ENCODE measurements at regions not wholly inside any gene's neighbourhood (a gene's known extent, or its start where the extent isn't known, plus 50 kb on each side); places are given as distances from the start of the nearest gene placed in this dataset.
"Not testable (repeated sequence)": the region's sequence is repeated elsewhere in the genome, so short reads cannot be mapped to it uniquely, and the experiment has no call there.

DNA sequence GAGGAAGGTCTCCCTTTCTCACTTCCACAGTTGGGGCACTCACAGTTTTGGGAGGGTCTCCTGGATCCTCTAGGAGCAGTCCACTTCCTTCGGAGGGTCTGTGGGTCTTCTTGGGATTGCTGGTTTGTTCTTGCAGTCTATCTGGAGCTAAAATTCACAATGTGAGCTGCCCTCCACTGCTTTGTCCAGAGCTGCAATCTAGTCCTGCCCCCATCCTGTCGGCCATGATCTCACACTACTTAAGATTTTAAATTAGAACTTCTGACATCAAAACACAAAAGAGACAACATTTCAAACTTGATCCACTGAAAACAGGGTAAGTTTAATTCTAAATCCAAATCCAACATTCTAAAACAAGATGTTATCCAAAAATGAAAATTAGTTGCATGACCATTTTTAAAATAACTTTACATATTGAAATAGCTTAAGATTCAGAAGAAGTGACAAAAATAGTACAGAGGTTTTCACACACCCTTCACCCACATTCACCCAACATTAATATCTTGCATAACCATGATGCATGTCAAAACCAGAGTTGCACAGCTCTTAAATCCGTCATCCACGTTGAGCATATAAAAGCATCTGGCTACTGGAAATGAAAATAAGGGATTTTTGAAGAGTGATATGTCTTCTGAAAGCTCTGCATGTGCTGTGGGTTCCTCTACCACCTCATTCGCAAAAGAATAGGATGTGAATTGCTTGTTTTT lies 113.7 kb upstream of the EPB41L4A start:
- TF ChIP-seq, protein P1, sequence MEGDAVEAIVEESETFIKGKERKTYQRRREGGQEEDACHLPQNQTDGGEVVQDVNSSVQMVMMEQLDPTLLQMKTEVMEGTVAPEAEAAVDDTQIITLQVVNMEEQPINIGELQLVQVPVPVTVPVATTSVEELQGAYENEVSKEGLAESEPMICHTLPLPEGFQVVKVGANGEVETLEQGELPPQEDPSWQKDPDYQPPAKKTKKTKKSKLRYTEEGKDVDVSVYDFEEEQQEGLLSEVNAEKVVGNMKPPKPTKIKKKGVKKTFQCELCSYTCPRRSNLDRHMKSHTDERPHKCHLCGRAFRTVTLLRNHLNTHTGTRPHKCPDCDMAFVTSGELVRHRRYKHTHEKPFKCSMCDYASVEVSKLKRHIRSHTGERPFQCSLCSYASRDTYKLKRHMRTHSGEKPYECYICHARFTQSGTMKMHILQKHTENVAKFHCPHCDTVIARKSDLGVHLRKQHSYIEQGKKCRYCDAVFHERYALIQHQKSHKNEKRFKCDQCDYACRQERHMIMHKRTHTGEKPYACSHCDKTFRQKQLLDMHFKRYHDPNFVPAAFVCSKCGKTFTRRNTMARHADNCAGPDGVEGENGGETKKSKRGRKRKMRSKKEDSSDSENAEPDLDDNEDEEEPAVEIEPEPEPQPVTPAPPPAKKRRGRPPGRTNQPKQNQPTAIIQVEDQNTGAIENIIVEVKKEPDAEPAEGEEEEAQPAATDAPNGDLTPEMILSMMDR (IDR thresholded peaks at IDR 0.05; ENCODE audit: insufficient read depth, low read length, missing control alignments): no peak
- CTCF ChIA-PET: interaction anchor here (1.1 kb wide), 1 partner anchor 224 kb away, joined by 3 read pairs; no protein-coding TSS in a partner anchor
- POLR2A ChIA-PET: no interaction called here
- H3K4me3 ChIP-seq (ENCODE audit: low read depth, low read length): no peak overlapping the region
- no peak for DNase-seq (ENCODE audit: low read depth, low spot score)

DNA sequence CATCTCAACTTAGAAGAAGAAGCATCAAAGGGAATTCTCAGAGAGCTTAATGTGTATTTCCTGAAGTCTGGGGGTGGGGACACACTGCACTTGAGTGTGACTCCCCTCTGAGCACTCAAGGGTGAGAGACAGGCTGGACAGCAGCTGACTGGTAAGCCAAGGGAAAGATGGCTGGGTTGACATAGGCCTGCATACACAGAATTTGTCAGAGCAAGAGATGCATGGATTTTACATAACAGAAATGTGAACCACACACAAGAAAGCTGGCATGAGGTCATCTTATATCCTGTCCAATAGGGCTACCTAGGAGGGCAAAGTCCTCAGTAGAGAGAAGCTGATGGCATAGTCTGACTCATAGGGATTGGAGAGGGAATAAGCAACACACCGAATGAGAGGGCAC lies 114.3 kb upstream of the EPB41L4A start:
- TF ChIP-seq, protein P1 (IDR thresholded peaks at IDR 0.05; ENCODE audit: insufficient read depth, low read length, missing control alignments): no peak
- POLR2A ChIA-PET: no interaction called here
- CTCF ChIA-PET: no interaction called here
- DNase-seq (ENCODE audit: low read depth, low spot score): no peak
- H3K4me3 ChIP-seq (ENCODE audit: low read depth, low read length): no peak overlapping the region

DNA sequence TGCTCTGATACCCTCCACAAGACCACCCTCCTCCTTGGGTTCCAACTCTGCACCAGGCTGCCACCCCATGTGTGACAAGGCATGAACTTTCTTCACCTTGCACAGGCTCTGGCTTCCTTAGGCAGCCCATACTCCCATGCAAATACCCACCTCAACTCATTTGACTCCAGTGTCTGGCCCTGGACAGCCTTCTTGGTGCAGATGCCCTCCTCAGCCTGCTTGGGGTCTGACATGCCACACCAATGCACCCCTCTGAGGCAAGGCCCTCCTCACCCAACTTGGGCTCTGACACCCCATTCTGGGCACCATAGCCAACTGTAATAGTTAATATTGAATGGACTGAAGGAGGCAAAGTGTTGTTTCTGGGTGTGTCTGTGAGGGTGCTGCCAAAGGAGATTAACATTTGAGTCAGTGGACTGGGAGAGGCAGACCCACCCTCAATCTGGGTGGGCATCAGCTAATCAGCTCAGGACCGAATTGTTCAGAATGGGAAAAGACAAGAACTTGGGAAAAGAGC lies 115.0 kb upstream of the EPB41L4A start:
- DNase-seq (ENCODE audit: low read depth, low spot score): no peak
- no peak overlapping the region for H3K4me3 ChIP-seq (ENCODE audit: low read depth, low read length)
- TF ChIP-seq, protein P1 (IDR thresholded peaks at IDR 0.05; ENCODE audit: insufficient read depth, low read length, missing control alignments): no peak
- ChIA-PET CTCF (no interaction called here), POLR2A (no interaction called here)

DNA sequence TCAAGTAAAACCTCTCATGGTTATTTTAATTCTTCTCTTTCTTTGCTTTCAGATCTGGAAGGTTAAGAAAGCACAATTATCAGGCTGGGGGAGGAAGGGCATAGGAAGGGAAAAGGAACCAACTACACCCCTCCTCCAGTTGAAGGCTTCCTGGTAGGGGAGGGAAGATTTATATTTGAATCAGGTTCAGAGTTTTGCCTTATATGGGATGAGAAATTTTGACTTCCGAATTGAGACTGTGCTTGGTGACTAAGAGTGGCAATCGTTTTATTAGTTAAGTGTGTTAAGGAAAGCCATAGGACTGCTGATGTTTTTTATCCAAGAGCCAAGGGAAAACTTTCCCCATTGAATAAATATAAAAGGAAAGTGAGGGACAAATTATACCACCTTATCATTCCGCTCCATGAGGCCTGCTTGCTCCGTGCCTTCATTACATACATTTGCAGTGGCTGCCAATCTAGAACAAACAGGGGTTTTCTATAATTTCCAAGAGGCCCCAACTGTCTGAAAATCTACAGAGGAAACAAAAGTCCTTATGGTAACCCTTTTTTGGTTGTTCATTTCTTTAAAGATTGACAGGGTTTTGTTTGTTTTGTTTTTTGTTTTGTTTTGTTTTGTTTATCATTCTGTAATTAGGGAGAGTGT lies 115.7 kb upstream of the EPB41L4A start:
- TF ChIP-seq, protein P1 (IDR thresholded peaks at IDR 0.05; ENCODE audit: insufficient read depth, low read length, missing control alignments): no peak
- DNase-seq (ENCODE audit: low read depth, low spot score): no peak
- ChIA-PET CTCF (no interaction called here), POLR2A (no interaction called here)
- H3K4me3 ChIP-seq (ENCODE audit: low read depth, low read length): no peak overlapping the region

DNA sequence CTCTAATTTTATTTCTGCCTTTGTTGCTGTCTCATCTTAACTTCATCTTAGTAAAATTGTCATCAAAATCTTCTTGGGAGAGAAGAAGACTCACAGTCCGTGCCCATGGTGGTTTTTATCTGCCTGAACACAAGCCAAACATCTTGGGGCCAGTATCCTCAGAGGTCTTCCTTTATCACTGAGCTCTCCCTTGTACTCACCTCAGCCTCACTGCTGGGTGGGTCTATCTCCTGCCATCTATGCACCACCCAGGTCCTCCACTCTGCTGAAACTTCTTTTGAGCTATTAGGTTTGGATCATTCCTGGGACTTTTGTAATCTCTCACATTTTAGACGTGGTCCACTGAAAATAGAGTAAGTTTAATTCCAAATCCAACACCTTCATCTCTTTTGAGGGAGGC lies 116.3 kb upstream of the EPB41L4A start:
- H3K4me3 ChIP-seq (ENCODE audit: low read depth, low read length): no peak overlapping the region
- ChIA-PET POLR2A (no interaction called here), CTCF (no interaction called here)
- DNase-seq (ENCODE audit: low read depth, low spot score): no peak
- TF ChIP-seq, protein P1 (IDR thresholded peaks at IDR 0.05; ENCODE audit: insufficient read depth, low read length, missing control alignments): no peak

DNA sequence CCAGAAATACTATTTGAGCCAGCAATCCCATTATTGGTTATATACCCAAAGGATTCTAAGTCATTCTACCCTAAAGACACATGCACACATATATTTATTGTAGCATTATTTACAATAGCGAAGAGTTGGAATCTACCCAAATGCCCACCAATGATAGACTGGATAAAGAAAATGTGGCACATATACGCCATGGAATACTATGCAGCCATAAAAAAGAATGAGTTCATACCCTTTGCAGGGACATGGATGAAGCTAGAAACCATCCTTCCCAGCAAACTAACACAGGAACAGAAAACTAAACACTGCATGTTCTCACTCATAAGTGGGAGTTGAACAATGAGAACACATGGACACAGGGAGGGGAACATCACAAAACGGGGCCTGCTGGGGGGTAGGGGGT lies 125.5 kb upstream of the EPB41L4A start:
- DNase-seq (ENCODE audit: low read depth, low spot score); H3K4me3 ChIP-seq (ENCODE audit: low read depth, low read length); POLR2A ChIA-PET: not testable (repeated sequence)
- CTCF ChIA-PET: interaction anchor here (13.0 kb wide), 1 partner anchor 214 kb away, joined by 397 read pairs; no protein-coding TSS in a partner anchor
